ENCODE measurements at regions not wholly inside any gene's neighbourhood (a gene's known extent, or its start where the extent isn't known, plus 50 kb on each side); places are given as distances from the start of the nearest gene placed in this dataset.

DNA sequence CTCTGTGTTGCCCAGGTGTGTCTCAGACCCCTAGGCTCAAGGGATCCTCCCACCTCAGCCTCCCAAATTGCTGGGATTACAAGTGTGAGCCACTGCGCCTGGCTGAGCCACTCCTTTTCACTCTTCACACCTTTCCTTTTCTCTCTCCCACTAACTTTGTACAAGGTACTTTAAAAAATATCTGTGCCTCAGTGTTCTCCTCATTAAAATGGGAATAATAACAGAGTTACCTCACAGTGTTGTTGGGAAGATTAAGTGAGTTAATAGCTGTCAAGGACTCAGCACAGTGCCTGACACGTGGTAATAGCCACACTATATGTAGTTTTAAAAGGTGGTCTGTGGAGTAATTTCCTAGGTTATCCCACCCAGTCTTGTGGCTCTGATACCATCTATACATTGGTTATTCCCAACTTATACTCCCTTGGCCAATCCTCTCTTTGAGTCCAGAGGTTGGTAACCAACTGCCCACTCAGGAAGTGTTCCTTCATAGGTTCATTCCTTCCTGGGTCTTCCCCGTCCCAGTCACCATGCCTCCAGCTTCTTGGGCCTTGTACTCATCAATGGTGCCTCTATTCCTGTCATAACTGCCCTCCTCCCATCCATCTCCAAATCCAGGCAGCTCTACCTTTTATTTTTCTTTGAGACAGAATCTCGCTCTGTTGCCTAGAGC is 78.6 kb upstream of the NAA20 start:
- TF ChIP-seq, protein P1, sequence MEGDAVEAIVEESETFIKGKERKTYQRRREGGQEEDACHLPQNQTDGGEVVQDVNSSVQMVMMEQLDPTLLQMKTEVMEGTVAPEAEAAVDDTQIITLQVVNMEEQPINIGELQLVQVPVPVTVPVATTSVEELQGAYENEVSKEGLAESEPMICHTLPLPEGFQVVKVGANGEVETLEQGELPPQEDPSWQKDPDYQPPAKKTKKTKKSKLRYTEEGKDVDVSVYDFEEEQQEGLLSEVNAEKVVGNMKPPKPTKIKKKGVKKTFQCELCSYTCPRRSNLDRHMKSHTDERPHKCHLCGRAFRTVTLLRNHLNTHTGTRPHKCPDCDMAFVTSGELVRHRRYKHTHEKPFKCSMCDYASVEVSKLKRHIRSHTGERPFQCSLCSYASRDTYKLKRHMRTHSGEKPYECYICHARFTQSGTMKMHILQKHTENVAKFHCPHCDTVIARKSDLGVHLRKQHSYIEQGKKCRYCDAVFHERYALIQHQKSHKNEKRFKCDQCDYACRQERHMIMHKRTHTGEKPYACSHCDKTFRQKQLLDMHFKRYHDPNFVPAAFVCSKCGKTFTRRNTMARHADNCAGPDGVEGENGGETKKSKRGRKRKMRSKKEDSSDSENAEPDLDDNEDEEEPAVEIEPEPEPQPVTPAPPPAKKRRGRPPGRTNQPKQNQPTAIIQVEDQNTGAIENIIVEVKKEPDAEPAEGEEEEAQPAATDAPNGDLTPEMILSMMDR (IDR thresholded peaks at IDR 0.05) = no peak
- no peak for TF ChIP-seq EZH2 (IDR thresholded peaks at IDR 0.05; ENCODE audit: borderline replicate concordance, insufficient read depth, low read depth, low read length, poor library complexity, severe bottlenecking)
